IPS-15b (cell line): ENCODE measurements at regions not wholly inside any gene's neighbourhood (a gene's known extent, or its start where the extent isn't known, plus 50 kb on each side); places are given as distances from the start of the nearest gene placed in this dataset.

Experiments
- H3K27me3 ChIP-seq: one replicate; pipeline ENCODE4 v1.6.1; 2013; ENCODE audit warnings: low read length; ENCODE audit not compliant: control insufficient read depth, insufficient read depth
- H3K36me3 ChIP-seq: one replicate; pipeline ENCODE4 v1.6.1; 2013; ENCODE audit warnings: low read length; ENCODE audit not compliant: control insufficient read depth, insufficient read depth
- H3K4me1 ChIP-seq: one replicate; pipeline ENCODE4 v1.6.1; 2013; ENCODE audit warnings: mild to moderate bottlenecking, low read length; ENCODE audit not compliant: control insufficient read depth, insufficient read depth
- H3K4me3 ChIP-seq: one replicate; pipeline ENCODE4 v1.5.1; 2013; ENCODE audit warnings: low read depth, low read length
- H3K9ac ChIP-seq: one replicate; pipeline ENCODE4 v1.6.1; 2013; ENCODE audit warnings: low read depth, mild to moderate bottlenecking, low read length
- H3K9me3 ChIP-seq: one replicate; pipeline ENCODE4 v1.6.1; 2013; ENCODE audit warnings: mild to moderate bottlenecking, low read length; ENCODE audit not compliant: control insufficient read depth, insufficient read depth

DNA sequence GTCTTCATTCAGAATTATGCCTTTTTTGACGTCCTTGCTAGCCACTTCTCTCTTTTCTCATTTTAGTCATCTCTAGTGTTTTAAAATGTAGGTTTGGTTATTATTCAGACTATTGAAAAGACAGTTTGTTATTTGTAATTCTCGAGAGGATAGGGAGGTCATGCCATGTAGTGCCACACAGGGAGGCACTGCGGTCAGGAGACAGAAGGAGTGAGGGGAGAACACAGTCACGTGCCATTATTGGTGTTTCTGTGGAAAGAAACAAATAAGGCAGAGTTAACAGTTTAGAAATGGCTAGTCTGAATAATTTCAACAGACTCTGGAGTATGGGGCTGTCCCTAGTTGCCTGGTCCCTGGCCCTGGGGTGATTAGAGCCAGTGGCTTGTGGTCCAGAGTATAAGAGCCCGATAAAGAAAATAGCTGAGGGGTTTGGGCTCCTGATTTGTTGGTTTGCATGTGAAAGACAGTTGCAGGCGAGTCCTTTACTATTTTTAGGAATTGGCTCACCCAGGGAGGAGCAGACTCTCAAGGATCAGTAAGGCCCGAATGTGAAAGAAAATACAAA is 278.1 kb upstream of the SEL1L start:
- H3K4me1 ChIP-seq, result peaks cover 7% of the 10 kb centered on the region
- H3K36me3 ChIP-seq, result no peaks in the 10 kb centered on the region
- H3K9me3 ChIP-seq, result no peaks in the 10 kb centered on the region
- no peaks in the 10 kb centered on the region for H3K27me3 ChIP-seq
- H3K9ac ChIP-seq, result no peak overlapping the region
- no peak overlapping the region for H3K4me3 ChIP-seq

DNA sequence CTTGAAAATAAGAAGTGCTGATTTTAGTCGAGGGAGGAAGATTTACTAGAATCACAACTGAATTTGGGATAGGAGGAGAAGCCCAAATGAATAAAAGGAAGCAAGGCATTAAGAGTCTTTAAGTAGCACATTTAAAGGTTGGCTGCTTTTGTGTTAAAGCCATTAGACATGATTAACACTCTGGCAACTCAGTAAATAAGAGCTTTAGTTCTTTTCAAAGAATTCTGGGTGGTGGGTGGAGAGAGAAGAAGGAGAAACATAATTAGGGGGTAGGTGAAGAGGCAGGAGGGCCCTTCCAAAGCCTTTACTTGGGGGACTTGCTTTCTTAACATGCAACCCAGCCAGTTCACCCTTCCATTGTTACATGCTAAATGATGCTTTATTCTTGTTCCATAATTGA is 284.6 kb upstream of the SEL1L start:
- Histone ChIP-seq H3K36me3 (no peaks in the 10 kb centered on the region), H3K9ac (no peak overlapping the region), H3K4me3 (no peak overlapping the region)

DNA sequence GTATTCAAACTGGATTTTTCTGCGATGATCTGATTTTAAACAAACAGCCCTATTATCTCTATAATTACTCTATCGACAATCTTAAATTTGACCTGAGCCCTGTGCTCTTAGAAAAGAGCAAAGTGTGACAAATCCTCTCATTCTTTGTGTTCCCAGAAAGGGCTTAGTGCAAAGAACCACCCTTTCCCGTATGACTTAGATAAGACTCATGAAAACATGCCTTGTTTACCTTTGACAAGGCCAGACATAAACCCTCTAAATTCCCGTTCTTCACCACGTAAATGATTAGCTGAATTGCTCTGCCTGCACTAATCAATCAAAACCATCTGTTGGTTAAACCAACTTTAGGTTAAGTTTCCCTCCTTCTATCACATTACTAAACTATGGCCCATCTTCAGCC is 285.7 kb upstream of the SEL1L start:
- H3K9me3 ChIP-seq, result peaks cover 7% of the 10 kb centered on the region

More for the DNA sequence above, 284.6 kb upstream of the SEL1L start:
- Histone ChIP-seq H3K4me1 (no peaks in the 10 kb centered on the region), H3K9me3 (peaks cover 7% of the 10 kb centered on the region), H3K27me3 (no peaks in the 10 kb centered on the region)

DNA sequence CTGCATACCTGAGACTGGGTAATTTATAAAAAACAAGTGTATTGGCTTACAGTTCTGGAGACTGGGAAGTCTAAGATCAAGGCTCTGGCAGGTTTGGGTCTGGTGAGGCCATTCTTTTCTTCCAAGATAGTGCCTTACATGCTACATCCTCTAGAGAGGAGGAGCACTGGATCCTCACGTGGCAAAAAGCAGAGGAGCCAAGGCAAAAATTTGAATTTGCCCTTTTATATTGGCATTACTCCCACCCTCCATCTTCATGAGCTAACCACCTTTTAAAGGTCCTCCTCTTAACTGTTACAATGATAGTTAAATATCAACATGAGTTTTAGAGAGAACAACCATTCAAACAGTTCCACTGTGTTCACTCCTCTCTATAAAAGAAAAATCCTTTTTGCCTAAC is 286.3 kb upstream of the SEL1L start:
- Histone ChIP-seq H3K4me3 (no peak overlapping the region), H3K27me3 (no peaks in the 10 kb centered on the region), H3K4me1 (no peaks in the 10 kb centered on the region), H3K9ac (no peak overlapping the region), H3K9me3 (peaks cover 7% of the 10 kb centered on the region), H3K36me3 (no peaks in the 10 kb centered on the region)

More for the DNA sequence above, 285.7 kb upstream of the SEL1L start:
- no peaks in the 10 kb centered on the region for H3K36me3 ChIP-seq
- H3K4me1 ChIP-seq, result no peaks in the 10 kb centered on the region
- no peak overlapping the region for H3K9ac ChIP-seq
- no peak overlapping the region for H3K4me3 ChIP-seq
- no peaks in the 10 kb centered on the region for H3K27me3 ChIP-seq

DNA sequence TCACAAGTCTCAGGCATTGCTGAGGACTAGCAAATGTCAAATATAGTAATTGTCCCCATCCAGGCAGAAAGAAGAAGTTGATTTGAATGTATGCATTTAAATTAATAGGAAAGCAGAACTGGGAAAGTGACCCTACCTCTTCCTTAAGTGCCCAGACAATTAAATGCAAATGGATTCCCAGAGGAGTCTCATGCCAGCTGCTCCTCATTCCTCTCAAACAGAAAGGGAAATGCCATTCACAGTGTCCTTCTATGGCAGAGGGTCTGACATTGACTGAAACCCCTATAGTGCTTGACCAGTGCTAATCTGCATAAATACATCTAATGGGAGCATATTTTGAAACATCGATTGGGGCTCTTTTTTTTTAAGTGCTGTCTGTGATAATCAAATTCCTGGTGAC is 292.4 kb upstream of the SEL1L start:
- no peak overlapping the region for H3K9ac ChIP-seq
- H3K27me3 ChIP-seq, result no peaks in the 10 kb centered on the region
- no peak overlapping the region for H3K4me3 ChIP-seq
- H3K9me3 ChIP-seq, result peaks cover 7% of the 10 kb centered on the region
- H3K36me3 ChIP-seq, result no peaks in the 10 kb centered on the region
- H3K4me1 ChIP-seq, result no peaks in the 10 kb centered on the region

DNA sequence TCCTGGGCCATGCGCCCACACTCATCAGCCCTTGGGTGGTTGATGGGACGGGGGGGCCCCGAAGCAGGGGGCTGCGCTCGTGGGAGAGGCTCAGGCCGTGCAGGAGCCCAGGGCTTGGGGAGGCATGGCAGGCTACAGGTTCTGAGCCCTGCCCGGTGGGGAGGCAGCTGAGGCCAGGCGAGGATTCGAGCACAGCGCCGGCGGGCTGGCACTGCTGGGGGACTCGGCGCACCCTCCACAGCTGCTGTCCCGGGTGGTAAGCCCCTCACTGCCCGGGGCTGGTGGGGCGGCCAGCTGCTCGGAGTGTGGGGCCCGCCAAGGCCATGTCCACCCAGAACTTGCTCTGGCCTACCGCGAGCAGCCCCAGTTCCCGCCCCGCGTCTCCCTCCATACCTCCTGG is 295.8 kb upstream of the SEL1L start:
- no peaks in the 10 kb centered on the region for H3K36me3 ChIP-seq
- H3K9me3 ChIP-seq, result no peaks in the 10 kb centered on the region
- no peak overlapping the region for H3K9ac ChIP-seq
- no peaks in the 10 kb centered on the region for H3K27me3 ChIP-seq
- no peaks in the 10 kb centered on the region for H3K4me1 ChIP-seq
- no peak overlapping the region for H3K4me3 ChIP-seq

DNA sequence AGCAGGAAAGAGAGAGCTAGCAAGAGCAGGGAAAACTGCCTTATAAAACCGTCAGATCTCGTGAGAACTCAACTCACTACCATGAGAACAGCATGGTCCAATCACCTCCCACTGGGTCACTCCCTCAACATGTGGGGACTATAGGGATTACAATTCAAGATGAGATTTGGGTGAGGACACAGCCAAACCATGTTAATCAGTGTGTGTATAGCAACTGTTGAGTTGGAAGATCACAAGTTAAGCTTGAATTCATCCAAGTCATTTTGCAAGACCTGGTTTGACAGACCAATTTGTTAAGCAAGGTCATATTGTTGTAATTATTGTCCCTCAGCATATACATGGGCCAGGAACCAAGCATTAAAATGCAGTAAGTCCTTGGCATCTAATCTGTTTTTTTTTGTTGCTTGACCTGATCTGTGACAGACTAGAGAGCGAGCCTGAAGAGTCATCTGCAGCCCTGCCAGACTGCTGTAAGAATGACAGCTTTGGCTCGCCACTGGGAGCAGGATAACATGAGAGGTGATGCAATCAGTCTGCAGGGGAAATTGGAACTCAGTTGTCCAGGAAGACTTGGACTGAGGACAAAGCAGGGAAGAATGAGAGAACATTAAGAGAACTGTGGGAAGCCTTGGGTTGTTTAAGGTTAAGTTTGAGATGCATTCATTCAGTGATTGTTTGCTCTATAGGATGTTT is 297.6 kb upstream of the SEL1L start:
- no peaks in the 10 kb centered on the region for H3K4me1 ChIP-seq
- peaks cover 5% of the 10 kb centered on the region for H3K9me3 ChIP-seq
- H3K9ac ChIP-seq, result no peak overlapping the region
- no peaks in the 10 kb centered on the region for H3K27me3 ChIP-seq
- H3K36me3 ChIP-seq, result no peaks in the 10 kb centered on the region
- H3K4me3 ChIP-seq, result no peak overlapping the region

DNA sequence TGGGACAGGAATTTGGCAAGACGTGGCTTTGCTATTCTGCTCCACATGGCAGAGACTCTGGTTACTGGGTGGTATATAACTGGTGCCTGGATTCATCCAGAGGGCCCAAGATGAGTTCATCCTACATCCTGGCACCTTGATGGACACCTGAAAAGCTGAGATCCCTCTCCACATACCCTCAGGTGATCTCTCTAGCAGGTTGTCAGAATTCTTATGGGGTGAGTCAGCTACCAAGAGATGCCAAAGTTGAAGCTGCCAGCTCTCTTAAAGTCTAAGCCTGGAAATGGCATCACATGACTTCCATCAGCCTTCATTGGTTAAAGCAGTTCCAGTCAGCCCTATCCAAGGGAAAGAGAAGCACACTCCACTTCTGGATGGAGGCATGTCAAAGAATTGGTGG is 300.7 kb upstream of the SEL1L start:
- no peaks in the 10 kb centered on the region for H3K36me3 ChIP-seq
- H3K9me3 ChIP-seq, result peaks cover 5% of the 10 kb centered on the region
- no peaks in the 10 kb centered on the region for H3K27me3 ChIP-seq
- H3K4me1 ChIP-seq, result no peaks in the 10 kb centered on the region
- no peak overlapping the region for H3K9ac ChIP-seq
- H3K4me3 ChIP-seq, result no peak overlapping the region

DNA sequence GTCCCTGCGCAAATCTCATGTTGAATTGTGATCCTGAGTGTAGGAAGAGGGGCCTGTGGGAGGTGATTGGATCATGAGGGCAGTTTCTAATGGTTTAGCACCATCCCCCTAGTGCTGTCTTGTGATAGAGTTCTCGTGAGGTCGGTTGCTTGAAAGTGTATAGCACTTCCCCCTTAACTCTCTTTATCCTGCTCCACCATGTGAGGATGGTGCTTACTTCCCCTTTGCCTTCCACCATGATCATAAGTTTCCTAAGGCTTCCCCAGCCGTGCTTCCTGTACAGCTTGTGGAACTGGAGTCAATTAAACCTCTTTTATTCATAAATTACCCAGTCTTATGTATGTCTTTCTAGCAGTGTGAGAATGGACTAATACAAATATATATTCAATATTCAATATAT is 303.7 kb upstream of the SEL1L start:
- Histone ChIP-seq H3K9me3 (peaks cover 5% of the 10 kb centered on the region), H3K36me3 (no peaks in the 10 kb centered on the region), H3K4me3 (no peak overlapping the region), H3K27me3 (no peaks in the 10 kb centered on the region), H3K9ac (no peak overlapping the region), H3K4me1 (no peaks in the 10 kb centered on the region)

DNA sequence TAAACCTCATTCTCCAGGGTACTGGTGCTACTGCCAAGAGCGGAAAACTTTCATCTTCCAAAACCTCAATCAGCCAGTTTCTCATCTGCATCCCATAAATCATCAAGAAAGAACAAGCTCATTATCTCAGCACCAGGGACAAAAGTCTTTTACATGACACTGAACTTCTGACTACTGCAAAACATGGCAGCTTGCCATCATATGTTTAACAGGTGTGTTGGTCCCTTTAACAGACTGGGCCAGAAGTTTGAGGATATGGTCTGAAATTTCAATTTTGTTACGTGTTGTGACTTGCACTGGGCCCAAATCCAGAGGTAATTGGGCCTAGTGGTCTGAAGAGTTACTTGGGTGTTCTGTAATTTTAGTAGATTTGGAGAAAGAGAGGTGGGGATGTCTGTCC is 305.4 kb upstream of the SEL1L start:
- Histone ChIP-seq H3K9me3 (peaks cover 5% of the 10 kb centered on the region), H3K27me3 (no peaks in the 10 kb centered on the region), H3K4me3 (no peak overlapping the region), H3K9ac (no peak overlapping the region), H3K4me1 (no peaks in the 10 kb centered on the region), H3K36me3 (no peaks in the 10 kb centered on the region)

DNA sequence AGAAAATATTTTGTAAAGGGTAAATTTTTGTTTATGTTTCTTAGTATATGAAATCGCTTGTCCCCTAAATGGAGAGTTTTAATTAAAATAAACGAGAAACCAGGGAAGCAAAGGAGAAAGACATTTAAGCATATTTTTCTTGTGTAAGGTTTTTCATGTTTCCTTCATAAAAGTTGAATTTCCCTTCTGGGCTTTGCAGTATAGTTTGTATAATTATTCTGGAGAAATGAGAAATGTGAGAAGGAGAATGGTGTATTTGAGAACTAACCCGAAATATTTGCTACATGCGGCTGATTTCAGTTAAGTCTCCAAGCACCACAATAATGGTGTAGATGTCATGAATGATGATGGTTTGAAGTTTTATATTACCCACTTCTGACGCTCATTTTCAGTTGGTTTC is 307.7 kb upstream of the SEL1L start:
- Histone ChIP-seq H3K27me3 (no peaks in the 10 kb centered on the region), H3K9me3 (no peaks in the 10 kb centered on the region), H3K4me1 (no peaks in the 10 kb centered on the region), H3K4me3 (no peak overlapping the region), H3K36me3 (no peaks in the 10 kb centered on the region), H3K9ac (no peak overlapping the region)

DNA sequence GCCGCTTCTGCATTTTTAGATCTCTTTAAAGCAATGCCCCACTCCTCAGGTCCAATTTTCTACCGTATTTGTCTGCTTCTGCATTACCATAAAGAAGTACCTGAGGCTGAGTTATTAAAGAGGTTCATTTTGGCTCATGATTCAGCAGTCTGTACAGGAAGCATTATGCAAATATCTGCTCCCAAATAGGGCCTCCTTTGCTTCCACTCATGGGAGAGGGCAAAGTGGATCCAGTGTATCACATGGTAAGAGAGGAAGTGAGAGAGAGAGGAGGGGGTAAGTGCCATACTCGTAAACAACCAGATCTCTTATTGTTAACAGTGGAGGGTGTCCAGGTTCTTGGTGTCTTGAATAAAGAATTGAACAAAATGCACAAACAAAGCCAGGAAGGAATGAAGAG is 316.1 kb upstream of the SEL1L start:
- H3K36me3 ChIP-seq, result no peaks in the 10 kb centered on the region
- no peak overlapping the region for H3K4me3 ChIP-seq
- no peaks in the 10 kb centered on the region for H3K9me3 ChIP-seq

More for the DNA sequence above, 316.1 kb upstream of the SEL1L start:
- Histone ChIP-seq H3K27me3 (no peaks in the 10 kb centered on the region), H3K9ac (no peak overlapping the region), H3K4me1 (no peaks in the 10 kb centered on the region)
